ENCODE measurements at regions not wholly inside any gene's neighbourhood (a gene's known extent, or its start where the extent isn't known, plus 50 kb on each side); places are given as distances from the start of the nearest gene placed in this dataset.

GRCh38 chr6:55642366-55642765 is 63.4 kb upstream of the HMGCLL1 start:
- TF ChIP-seq POLR2AphosphoS5 (IDR thresholded peaks at IDR 0.05) (no peak), CTCF (IDR thresholded peaks at IDR 0.05) (no peak), POLR2A (IDR thresholded peaks at IDR 0.05) (no peak)

Data from suprapubic skin (tissue), 4 donors.